ENCODE measurements at regions not wholly inside any gene's neighbourhood (a gene's known extent, or its start where the extent isn't known, plus 50 kb on each side); places are given as distances from the start of the nearest gene placed in this dataset.

- no peaks in the 10 kb centered on the region for H3K4me1 ChIP-seq
- peaks cover 0 to 4% (median 0%) of the 10 kb centered on the region in 3 donors for H3K27me3 ChIP-seq
- WGBS, 2 donors = 89 to 91% methylated on average over 17 of the region's 17 CpGs
- peak; percentile 49 for DNase-seq
- H3K9me3 ChIP-seq = no peaks in the 10 kb centered on the region
- H3K27ac ChIP-seq = no peak overlapping the region
- intact Hi-C loops (cut with DNase I) = no loop called here
- H3K36me3 ChIP-seq = no peaks in the 10 kb centered on the region
- H3K4me3 ChIP-seq = no peak overlapping the region
- TF ChIP-seq POLR2AphosphoS5 (IDR thresholded peaks at IDR 0.05) = no peak
- no peak for TF ChIP-seq EP300 (IDR thresholded peaks at IDR 0.05)
- no peak for TF ChIP-seq CTCF (IDR thresholded peaks at IDR 0.05)
- no peak for TF ChIP-seq POLR2A (IDR thresholded peaks at IDR 0.05)
These were observed 96.4 kb upstream of the B3GAT1 start for GRCh38 chr11:134508219-134508990.

- Histone ChIP-seq H3K27ac (no peak overlapping the region), H3K36me3 (no peaks in the 10 kb centered on the region), H3K4me3 (no peak overlapping the region), H3K27me3 (peaks cover 0 to 6% (median 0%) of the 10 kb centered on the region in 3 donors), H3K9me3 (no peaks in the 10 kb centered on the region), H3K4me1 (no peaks in the 10 kb centered on the region)
- peak; percentile 20 for DNase-seq
- WGBS, 2 donors = 88 to 91% methylated on average over 2 of the region's 2 CpGs
- TF ChIP-seq POLR2A (IDR thresholded peaks at IDR 0.05) = no peak
- intact Hi-C loops (cut with DNase I) = no loop called here
These were observed 94.0 kb upstream of the B3GAT1 start for GRCh38 chr11:134506046-134506445.

GRCh38 chr11:134505125-134505524 is 93.1 kb upstream of the B3GAT1 start:
- TF ChIP-seq POLR2A (IDR thresholded peaks at IDR 0.05) (no peak), POLR2AphosphoS5 (IDR thresholded peaks at IDR 0.05) (no peak), CTCF (IDR thresholded peaks at IDR 0.05) (no peak), EP300 (IDR thresholded peaks at IDR 0.05) (no peak)
- Histone ChIP-seq H3K9me3 (no peaks in the 10 kb centered on the region), H3K4me3 (no peak overlapping the region), H3K4me1 (no peaks in the 10 kb centered on the region), H3K27ac (no peak overlapping the region), H3K36me3 (no peaks in the 10 kb centered on the region), H3K27me3 (peaks cover 0 to 6% (median 0%) of the 10 kb centered on the region in 3 donors)
- WGBS, 2 donors = 89 to 91% methylated on average over 3 of the region's 3 CpGs
- intact Hi-C loops (cut with DNase I) = no loop called here
- no peak for DNase-seq

- no peak overlapping the region for H3K4me3 ChIP-seq
- no peaks in the 10 kb centered on the region for H3K9me3 ChIP-seq
- peaks cover 0 to 6% (median 0%) of the 10 kb centered on the region in 3 donors for H3K27me3 ChIP-seq
- intact Hi-C loops (cut with DNase I) = no loop called here
- 63 to 82% methylated on average over 16 of the region's 16 CpGs for WGBS, 2 donors
- no peak overlapping the region for H3K27ac ChIP-seq
- no peak for DNase-seq
- no peaks in the 10 kb centered on the region for H3K4me1 ChIP-seq
- TF ChIP-seq POLR2A (IDR thresholded peaks at IDR 0.05) (no peak), POLR2AphosphoS5 (IDR thresholded peaks at IDR 0.05) (no peak), EP300 (IDR thresholded peaks at IDR 0.05) (no peak), CTCF (IDR thresholded peaks at IDR 0.05) (no peak)
- H3K36me3 ChIP-seq = no peaks in the 10 kb centered on the region
These were observed 92.3 kb upstream of the B3GAT1 start for GRCh38 chr11:134504146-134504905.

GRCh38 chr11:134503596-134503995 is 91.6 kb upstream of the B3GAT1 start:
- H3K36me3 ChIP-seq = no peaks in the 10 kb centered on the region
- intact Hi-C loops (cut with DNase I) = no loop called here
- H3K9me3 ChIP-seq = no peaks in the 10 kb centered on the region
- WGBS, 2 donors = 93 to 95% methylated on average over 16 of the region's 16 CpGs
- peaks cover 0 to 6% (median 0%) of the 10 kb centered on the region in 3 donors for H3K27me3 ChIP-seq
- no peak overlapping the region for H3K4me3 ChIP-seq
- TF ChIP-seq CTCF (IDR thresholded peaks at IDR 0.05) (no peak), EP300 (IDR thresholded peaks at IDR 0.05) (no peak)
- peak; percentile 40 for DNase-seq
- no peaks in the 10 kb centered on the region for H3K4me1 ChIP-seq
- H3K27ac ChIP-seq = no peak overlapping the region

Measured in sigmoid colon (tissue), 6 donors.